OCI-LY7 (cell line): ENCODE measurements at regions not wholly inside any gene's neighbourhood (a gene's known extent, or its start where the extent isn't known, plus 50 kb on each side); places are given as distances from the start of the nearest gene placed in this dataset.

Source experiments
- BruUV-seq: library from RNA; stranded (reverse); fragments of 400-500 nt; replicated peaks from 2 replicates; lab custom pipeline; 2021; lab: Mats Ljungman, UMichigan
- CTCF ChIA-PET: fragments of 300-600 bp; sonication (Branson Sonifier 250); formaldehyde crosslinking; loops from one replicate; lab custom pipeline; 2022; ENCODE audit warnings: antibody characterized with exemption; ENCODE audit not compliant: unreplicated experiment; lab: Charles Lee
- POLR2A ChIA-PET: fragments of 300-600 bp; sonication (Branson Sonifier 250); formaldehyde crosslinking; loops from one replicate; lab custom pipeline; 2022; ENCODE audit warnings: antibody characterized with exemption; lab: Charles Lee
- DNase-seq: peaks from one replicate; pipeline ENCODE4 v3.0.0-alpha.2; 2015; ENCODE audit warnings: low spot score
- H2AFZ ChIP-seq: fragments of 200-600 bp; sonication (generic), shearing (Covaris generic); 2 replicates; pipeline ENCODE4 v1.6.1; 2014; ENCODE audit warnings: mild to moderate bottlenecking, antibody characterized with exemption, low read length, moderate library complexity
- H3K27ac ChIP-seq: fragments of 200-600 bp; sonication (generic); 2 replicates; pipeline ENCODE4 v1.5.1; 2014; ENCODE audit warnings: mixed run types, low read depth, mild to moderate bottlenecking, moderate library complexity, low read length, inconsistent platforms; ENCODE audit not compliant: poor library complexity, severe bottlenecking
- H3K36me3 ChIP-seq: fragments of 200-600 bp; sonication (generic); 2 replicates; pipeline ENCODE4 v1.6.1; 2014; ENCODE audit warnings: mild to moderate bottlenecking, antibody characterized with exemption, low read length, moderate library complexity, mixed read lengths; ENCODE audit not compliant: insufficient read depth
- H3K4me1 ChIP-seq: fragments of 200-600 bp; sonication (generic); 2 replicates; pipeline ENCODE4 v1.5.1; 2014; ENCODE audit warnings: mild to moderate bottlenecking, low read length; ENCODE audit not compliant: insufficient read depth, poor library complexity, severe bottlenecking
- H3K4me2 ChIP-seq: fragments of 200-600 bp; sonication (generic); 2 replicates; pipeline ENCODE4 v1.6.1; 2014; ENCODE audit warnings: mild to moderate bottlenecking, low read length
- H3K4me3 ChIP-seq: fragments of 200-600 bp; sonication (generic); 2 replicates; pipeline ENCODE4 v1.5.1; 2014; ENCODE audit warnings: mild to moderate bottlenecking, low read depth, low read length; ENCODE audit not compliant: poor library complexity, severe bottlenecking
- H3K79me2 ChIP-seq: fragments of 200-600 bp; sonication (generic); 2 replicates; pipeline ENCODE4 v1.6.1; 2016; ENCODE audit warnings: low read depth, mild to moderate bottlenecking, low read length, moderate library complexity, mixed read lengths; ENCODE audit not compliant: insufficient read depth
- H3K9me2 ChIP-seq: fragments of 200-600 bp; sonication (generic); 2 replicates; pipeline ENCODE4 v1.6.1; 2016; ENCODE audit warnings: mild to moderate bottlenecking, low read length, mixed read lengths; ENCODE audit not compliant: insufficient read depth
- H3K9me3 ChIP-seq: fragments of 200-600 bp; sonication (generic); 2 replicates; pipeline ENCODE4 v1.6.1; 2014; ENCODE audit warnings: mild to moderate bottlenecking, mixed run types, low read length, mixed read lengths
- H4K20me1 ChIP-seq: fragments of 200-600 bp; sonication (generic); 2 replicates; pipeline ENCODE4 v1.6.1; 2014; ENCODE audit warnings: mild to moderate bottlenecking, antibody characterized with exemption, low read length, moderate library complexity, mixed read lengths; ENCODE audit not compliant: insufficient read depth
- EZH2phosphoT487 ChIP-seq: fragments of 200-600 bp; sonication (generic); IDR thresholded peaks from 2 replicates; pipeline ENCODE4 v1.6.1; 2018; ENCODE audit warnings: low read depth, borderline replicate concordance, mild to moderate bottlenecking, mixed run types, antibody characterized with exemption, low read length, moderate library complexity, mixed read lengths
- intact Hi-C: fragments of 100-400 bp; cut with micrococcal nuclease; formaldehyde crosslinking; loops from one replicate; pipeline ENCODE4 v1.10.0; 2022; ENCODE audit not compliant: unreplicated experiment
- TF ChIP-seq, protein P1 (sequence below): fragments of 200-600 bp; sonication (generic); conservative IDR thresholded peaks from 2 replicates; pipeline ENCODE4 v1.5.1; 2014; ENCODE audit warnings: mild to moderate bottlenecking, antibody characterized with exemption, low read length, moderate library complexity, mixed read lengths

DNA sequence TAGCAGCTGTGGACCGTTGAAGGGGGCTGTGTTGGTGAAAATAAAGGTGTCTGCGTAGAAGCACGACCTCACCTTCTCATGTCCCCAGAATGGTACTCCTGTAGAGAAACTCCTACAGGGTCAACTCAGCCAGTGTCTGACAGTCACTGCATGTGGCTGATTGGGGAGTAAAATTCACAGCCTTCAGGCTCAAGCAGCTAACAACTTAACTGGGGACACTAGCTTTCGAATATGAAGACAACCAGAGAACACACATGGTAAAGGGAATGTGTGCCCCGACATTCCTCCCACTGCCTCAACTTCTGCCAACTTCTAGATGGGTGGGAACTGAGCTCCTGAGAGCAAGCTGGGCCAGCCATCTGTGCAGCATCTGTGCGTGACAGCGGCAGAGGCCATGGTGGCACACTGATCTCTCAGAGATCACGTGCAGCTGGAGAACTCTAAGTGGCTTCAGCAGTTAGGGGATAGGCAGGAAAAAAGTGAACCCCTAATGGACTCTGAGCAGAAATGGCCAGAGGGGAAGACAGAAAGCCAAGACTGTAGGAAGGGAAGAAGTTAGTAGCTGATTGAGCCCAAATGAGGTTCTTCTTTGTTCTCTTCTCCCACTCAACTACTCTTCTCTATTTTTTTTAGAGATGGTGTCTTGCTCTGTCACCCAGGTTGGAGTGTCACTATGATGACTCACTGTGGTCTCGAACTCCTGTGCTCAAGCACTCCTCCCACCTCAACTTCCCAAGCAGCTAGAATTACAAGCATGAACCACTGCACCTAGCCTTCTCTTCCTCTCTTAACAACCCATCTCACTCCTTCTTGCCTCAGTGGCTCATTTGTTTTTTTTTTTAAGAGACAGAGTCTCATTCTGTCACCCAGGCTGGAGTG is 280.8 kb downstream of the ZEB1 start:
- no peaks in the 10 kb centered on the region for H3K4me1 ChIP-seq
- H4K20me1 ChIP-seq: no peaks in the 10 kb centered on the region
- H3K9me3 ChIP-seq: no peaks in the 10 kb centered on the region
- intact Hi-C loops: no loop called here
- H3K36me3 ChIP-seq: no peaks in the 10 kb centered on the region
- CTCF ChIA-PET: interaction anchor here (0.5 kb wide), 1 partner anchor 435 kb away, joined by 4 read pairs; no protein-coding TSS in a partner anchor
- no peaks in the 10 kb centered on the region for H3K9me2 ChIP-seq
- H3K27ac ChIP-seq: no peak overlapping the region
- H2AFZ ChIP-seq: no peak overlapping the region
- no peak for TF ChIP-seq EZH2phosphoT487
- TF ChIP-seq, protein P1, sequence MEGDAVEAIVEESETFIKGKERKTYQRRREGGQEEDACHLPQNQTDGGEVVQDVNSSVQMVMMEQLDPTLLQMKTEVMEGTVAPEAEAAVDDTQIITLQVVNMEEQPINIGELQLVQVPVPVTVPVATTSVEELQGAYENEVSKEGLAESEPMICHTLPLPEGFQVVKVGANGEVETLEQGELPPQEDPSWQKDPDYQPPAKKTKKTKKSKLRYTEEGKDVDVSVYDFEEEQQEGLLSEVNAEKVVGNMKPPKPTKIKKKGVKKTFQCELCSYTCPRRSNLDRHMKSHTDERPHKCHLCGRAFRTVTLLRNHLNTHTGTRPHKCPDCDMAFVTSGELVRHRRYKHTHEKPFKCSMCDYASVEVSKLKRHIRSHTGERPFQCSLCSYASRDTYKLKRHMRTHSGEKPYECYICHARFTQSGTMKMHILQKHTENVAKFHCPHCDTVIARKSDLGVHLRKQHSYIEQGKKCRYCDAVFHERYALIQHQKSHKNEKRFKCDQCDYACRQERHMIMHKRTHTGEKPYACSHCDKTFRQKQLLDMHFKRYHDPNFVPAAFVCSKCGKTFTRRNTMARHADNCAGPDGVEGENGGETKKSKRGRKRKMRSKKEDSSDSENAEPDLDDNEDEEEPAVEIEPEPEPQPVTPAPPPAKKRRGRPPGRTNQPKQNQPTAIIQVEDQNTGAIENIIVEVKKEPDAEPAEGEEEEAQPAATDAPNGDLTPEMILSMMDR: no peak
- H3K79me2 ChIP-seq: no peaks in the 10 kb centered on the region
- no peak for DNase-seq
- BruUV-seq: no TSS peak
- POLR2A ChIA-PET: no interaction called here
- H3K4me2 ChIP-seq: no peak overlapping the region
- H3K4me3 ChIP-seq: no peak overlapping the region

DNA sequence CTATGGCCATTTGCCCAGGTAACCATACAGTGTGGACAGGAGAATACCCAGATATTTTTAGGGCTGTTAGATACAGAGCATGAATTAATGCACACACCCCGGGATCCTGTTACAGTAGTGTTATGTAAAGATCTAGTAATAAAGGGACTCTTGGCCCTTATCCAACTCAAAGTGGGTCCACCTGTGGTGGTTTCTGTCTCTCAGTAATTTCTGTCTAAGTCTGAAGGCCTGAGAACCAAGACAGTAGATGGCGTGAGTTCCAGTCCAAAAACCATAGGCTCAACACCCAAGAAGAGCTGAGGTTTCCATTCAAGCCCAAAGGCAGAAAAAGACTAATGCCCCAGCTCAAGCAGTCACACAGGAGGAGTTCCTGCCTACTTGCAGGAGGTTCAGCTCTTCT is 277.7 kb downstream of the ZEB1 start:
- H3K36me3 ChIP-seq: no peaks in the 10 kb centered on the region
- H3K9me3 ChIP-seq: no peaks in the 10 kb centered on the region
- no peak for DNase-seq
- ChIA-PET CTCF (no interaction called here), POLR2A (no interaction called here)
- no peaks in the 10 kb centered on the region for H3K9me2 ChIP-seq
- H3K4me1 ChIP-seq: no peaks in the 10 kb centered on the region
- no peak for TF ChIP-seq EZH2phosphoT487
- TF ChIP-seq, protein P1: no peak
- no TSS peak for BruUV-seq
- no peak overlapping the region for H2AFZ ChIP-seq
- no peaks in the 10 kb centered on the region for H3K79me2 ChIP-seq
- no peak overlapping the region for H3K4me3 ChIP-seq
- no peak overlapping the region for H3K4me2 ChIP-seq
- no peak overlapping the region for H3K27ac ChIP-seq
- no peaks in the 10 kb centered on the region for H4K20me1 ChIP-seq
- intact Hi-C loops: no loop called here

DNA sequence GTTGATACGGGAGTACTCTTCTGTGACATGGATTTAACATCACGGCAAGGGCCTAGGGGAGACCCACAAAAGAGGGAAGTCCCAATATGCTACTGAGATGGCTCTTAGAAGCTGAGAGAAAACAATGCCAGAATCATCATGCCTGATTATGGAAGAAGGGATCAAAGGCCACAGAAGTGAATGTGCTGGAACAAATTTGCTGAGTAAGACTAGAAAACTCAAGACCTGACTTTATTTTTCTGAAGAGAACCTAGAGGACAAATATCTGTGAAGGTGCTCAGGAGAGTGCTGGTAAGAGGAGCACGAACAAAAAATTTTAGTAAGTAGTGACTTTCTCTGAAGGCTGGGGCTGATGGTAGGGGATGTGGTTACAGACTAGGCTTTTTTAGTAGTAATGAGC is 277.0 kb downstream of the ZEB1 start:
- H3K79me2 ChIP-seq: no peaks in the 10 kb centered on the region

More for the DNA sequence above, 277.0 kb downstream of the ZEB1 start:
- Histone ChIP-seq H3K9me2 (no peaks in the 10 kb centered on the region), H3K9me3 (no peaks in the 10 kb centered on the region), H3K4me1 (no peaks in the 10 kb centered on the region), H2AFZ (no peak overlapping the region), H3K4me3 (no peak overlapping the region), H3K4me2 (no peak overlapping the region), H3K27ac (no peak overlapping the region), H3K36me3 (no peaks in the 10 kb centered on the region), H4K20me1 (no peaks in the 10 kb centered on the region)
- DNase-seq: no peak
- CTCF ChIA-PET: no interaction called here
- intact Hi-C loops: no loop called here
- BruUV-seq: no TSS peak
- TF ChIP-seq, protein P1: no peak
- TF ChIP-seq EZH2phosphoT487: no peak
- POLR2A ChIA-PET: no interaction called here
